HT1080 (cell line): ENCODE measurements at regions not wholly inside any gene's neighbourhood (a gene's known extent, or its start where the extent isn't known, plus 50 kb on each side); places are given as distances from the start of the nearest gene placed in this dataset.

Source experiments
- DNase-seq: peaks from one replicate; pipeline ENCODE4 v3.0.0-alpha.2; 2015; ENCODE audit warnings: low read depth

DNA sequence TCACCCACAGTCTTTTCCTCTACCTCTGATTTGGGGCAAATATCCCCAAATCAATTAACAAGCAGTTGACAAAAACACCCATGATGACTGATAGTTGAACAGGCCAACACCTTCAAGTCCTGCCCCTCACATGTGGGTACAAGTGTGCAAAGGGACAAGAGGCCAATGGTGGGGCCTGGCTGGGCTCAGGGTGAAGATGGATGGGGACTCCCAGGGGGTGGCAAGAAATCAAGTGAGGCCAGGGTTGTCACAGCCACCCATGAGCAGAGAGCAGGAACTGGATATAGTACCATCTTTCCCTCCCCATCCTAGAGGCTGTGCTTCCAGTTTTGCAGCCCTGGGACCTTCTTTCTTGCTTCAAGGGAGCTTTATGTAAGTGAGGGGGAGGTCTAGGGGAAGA, 270.2 kb upstream of the TOPAZ1 start:
- no peak for DNase-seq

DNA sequence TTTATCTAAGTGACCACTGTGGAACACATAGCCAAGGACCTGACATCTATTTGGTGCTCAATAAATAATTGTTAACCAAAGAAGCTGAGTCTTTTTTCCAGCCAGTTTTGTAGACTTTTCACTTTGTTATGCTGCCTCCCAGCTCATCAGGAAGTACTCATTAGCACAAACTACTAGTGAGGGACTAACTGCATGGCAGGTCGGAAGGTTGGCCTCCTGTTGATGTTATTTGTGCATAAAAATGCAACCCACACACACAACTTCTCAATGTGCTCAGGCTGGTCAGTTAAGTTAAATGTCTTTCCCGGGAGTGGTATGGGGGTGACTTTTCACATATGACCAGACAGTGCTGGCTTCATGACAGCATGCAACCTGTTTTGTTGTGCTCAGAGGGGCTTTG, 263.0 kb upstream of the TOPAZ1 start:
- no peak for DNase-seq

DNA sequence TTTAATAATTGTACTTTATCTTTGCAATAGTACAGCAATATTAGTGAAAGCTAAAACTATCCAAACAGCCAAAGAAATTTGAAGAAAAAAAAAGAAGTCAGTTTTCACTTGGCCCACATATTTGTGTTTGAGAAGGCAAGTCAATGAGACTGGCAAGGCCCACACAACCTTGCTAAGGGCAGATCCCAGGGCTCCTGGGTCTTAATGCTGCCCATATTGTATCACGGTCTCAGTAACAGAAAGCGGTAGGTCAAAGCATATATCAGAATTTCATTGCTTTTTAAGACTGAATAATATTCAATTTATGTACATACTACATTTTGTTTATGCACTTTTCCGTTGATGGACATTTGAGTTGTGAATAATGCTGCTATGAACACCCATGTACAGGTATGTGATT, 262.0 kb upstream of the TOPAZ1 start:
- DNase-seq: no peak

DNA sequence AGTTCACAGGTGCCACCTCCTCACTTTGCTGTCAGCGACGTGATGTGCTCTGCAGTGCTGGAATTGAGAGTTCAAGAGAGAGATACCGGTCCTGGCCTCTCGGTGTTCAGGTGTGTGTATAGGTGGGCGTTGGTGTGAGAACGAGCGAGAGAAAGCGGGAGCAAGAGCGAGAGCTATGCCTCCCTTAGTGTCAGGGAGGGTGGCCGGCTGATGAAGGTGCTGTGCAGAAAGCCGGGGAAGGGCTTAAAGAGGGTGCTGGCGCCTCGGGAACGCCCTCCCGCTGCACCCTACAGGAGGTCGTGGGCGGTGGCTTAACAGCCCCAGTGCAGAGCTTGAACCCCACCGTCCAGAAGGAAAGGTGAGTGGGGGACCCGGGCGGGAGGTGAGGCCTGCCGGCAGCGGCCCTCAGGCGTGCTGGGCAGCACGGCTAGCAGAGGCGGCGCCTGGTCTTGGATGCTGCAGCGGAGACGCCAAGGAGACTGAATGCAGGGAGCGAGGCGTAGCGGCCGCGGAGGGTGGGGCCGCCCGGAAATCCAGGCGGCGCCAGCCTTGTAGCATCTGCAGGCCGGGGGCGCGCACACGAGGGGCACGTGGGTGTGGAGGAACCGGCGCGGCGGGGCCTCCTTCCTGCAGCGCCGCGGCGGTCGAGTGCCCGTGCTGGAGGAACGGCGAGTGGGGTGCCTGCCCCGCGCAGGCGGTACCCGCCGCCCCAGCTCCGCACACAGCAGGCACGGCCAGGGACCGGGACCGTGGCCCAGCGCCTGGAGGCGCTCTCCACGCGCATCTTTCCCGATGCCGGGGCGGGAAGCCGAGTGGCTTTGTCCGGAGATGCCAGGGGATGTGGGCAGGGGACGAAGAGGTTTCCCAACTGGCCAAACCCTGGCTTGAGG, 246.8 kb upstream of the TOPAZ1 start:
- no peak for DNase-seq

DNA sequence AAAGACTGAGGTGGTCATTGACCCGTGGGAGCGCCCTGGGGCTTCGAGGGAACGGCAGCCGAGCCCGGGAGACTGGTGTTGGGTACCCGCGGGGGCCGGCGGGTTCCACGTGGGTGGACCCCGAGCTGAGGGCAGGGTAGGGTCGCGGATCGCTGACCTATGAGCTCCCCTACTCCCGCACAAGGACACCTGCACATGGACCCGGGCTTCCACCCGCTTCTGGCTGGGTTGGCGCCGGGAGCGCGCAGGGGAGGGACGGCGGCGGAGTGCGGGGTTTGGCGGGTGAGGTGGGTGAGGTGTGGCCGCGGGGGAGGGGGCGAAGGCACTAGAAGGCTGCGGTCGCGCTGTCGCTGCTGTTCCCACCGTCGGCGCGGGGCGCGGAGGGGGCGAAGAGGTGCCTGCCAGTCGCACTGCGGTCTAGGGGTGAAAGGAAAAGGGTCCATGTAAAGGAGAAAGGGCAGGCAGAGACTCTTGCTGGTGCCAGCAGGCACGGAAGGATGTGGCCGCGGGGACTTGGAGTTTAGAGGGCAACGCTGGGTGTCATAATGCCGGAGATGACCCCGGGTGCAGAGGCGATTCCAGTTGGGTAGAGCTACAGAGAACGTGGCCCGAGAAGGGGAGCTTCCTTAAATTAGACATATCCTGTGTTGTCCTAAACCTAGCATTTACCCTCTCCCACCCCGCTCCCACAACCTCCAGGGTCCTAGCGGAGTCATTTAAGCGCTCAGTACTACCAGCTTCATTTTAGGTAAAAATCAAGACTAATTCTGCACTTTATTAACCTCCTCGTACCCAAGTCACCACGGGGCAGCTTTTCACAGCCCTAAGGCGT, 245.9 kb upstream of the TOPAZ1 start:
- DNase-seq: no peak

DNA sequence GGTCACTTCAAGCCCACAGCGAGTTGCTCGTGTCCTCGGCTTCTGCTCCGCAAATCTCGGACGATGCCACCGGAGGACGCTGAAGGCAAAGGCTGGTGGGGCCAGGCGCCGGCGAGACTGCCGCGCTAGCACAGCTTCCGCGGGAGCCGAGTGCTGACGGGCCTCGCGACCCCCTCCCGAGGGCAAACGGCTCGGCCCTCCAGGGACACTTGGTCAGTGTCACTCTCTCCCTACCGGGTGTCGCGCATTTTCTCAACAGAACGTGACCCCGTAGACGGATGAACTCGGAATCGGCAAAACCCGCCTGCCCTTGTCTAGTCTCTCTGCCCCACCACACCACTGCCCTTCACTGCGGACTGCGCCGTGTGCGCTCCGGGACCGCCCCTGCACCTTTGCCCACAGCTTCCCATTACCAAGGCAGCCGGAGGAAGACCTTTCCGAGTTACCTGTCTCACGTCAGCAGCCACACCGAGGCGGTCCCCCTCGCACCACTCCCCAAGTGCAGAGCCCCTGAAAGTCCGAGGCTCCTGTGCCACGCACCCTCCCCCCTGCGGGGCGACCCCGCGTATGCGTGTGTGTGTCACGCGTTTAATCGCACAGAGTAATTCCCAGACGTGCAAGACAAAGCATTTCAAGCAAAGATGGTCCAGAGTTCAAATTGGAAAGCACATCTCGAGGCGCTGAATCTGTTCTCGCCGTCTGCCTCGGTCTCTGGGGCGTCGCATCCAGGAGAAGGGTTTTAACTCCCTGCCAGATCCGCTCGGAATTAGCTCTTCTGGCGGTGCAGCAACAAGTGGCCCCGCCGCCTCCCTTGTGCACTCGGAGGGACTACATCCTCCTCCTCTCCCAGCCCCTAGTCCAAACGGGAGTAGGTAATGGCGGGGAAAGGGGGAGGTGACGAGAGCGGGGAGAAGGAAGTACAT, 245.0 kb upstream of the TOPAZ1 start:
- DNase-seq: no peak

DNA sequence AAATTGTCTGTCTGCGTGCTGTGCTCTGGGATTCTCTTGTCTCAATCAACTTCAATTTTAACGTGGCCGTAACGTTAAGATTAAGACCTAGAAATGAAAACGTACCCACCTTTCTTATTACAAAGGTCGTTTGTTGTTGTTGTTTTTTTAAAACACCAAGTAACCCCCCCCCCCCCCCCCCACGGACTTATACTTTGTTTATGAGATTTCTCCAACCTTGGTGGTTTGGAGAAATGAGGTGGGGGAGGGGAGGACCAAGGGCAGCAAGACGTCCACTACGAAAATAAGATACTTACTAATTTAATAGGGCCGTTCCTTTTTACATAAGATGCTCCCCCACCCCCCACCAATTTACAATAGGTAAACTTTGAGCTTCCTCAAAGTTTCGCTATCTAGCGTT, 244.4 kb upstream of the TOPAZ1 start:
- no peak for DNase-seq

DNA sequence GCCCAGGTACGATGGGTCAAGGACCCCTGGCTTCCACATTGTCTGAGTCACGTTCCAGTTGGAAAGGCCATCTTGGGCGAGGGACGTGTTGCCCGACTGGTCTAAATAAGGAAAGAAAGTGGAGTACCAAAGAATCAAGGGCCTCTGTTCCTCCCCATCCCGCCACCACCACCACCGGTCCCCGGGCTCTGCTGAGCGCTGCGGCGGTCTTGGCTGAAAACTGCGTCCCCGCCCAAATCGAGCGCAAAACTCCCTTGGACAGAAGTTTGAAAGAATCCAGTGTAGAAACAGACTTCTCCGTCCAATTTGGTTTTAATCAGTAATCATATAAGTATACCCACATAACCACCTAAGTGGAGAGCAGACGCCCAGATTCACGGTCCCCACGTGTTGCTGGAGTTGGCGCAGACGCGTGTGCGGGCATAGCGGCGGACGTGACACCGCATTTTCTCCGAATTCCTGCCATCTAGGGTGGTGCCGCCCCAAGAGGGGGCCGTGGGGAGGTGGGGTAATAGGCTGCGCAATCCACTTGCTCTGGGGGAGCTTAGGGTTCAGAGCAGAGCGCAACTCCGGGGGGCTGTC, 243.8 kb upstream of the TOPAZ1 start:
- DNase-seq: no peak

DNA sequence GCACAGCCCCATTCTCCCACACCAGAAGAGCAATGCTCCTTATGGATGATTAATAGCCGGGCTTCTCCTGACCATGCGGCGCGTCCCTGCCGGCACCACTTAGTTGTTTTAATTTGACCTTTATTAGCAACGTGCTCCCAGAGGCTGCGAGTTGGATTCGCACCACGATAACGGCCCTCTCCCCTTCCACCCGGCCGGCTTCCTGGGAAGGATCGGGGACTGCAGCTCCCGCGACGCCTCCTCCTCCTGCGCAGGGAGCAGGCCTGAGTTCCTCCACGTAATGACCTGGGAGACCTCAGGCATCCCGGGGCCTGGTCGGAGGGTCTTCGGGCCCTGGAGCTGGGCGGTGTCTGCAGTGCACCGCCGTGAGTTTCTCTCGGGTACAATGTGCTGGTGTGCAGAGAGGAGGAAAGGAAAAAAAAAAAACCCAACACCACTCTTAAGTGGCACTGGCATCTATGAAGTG, 243.3 kb upstream of the TOPAZ1 start:
- no peak for DNase-seq

DNA sequence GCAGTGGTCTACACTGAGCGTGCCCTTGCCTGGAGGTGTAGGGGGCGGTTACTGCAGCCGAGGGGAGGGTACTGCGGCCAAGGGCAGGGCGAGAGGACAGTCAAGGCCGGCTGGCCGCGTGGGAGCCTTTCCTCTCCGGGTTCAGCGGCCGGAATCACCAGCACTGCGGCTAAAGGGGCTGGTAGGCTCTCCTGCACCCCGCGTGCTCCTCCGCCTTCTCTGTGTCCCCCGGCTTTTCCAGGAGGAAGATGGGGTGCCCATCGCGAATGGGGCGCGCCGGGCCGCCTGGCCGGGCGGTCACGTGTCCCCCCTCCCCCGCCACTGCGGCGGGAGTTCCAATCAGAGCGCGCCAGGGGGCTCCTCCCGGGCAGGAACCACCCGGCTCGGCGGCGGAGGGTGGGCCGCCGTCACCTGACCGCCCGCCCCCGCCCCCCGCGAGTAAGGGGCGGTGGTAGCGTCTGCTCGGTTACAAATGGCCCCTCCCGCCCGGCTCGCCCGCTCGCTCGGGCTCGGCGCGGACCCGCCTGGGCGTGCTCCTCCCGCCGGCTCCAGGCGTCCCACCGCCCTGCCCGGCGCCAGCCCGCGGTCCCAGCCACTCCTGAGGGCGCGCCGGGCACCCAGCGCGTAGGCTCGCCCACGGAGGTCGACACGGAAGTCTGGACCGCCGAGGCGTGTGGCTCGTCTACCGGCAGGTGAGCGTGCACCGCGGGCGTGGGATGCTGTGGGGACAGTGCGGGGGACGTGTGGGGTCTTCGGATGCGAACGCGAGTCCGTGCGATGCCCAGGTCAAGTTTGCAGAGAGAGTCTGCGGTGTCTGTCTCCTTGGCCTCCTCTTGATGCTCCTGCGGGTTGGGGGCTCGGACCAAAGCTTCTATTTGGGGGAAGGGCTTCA, 242.6 kb upstream of the TOPAZ1 start:
- peak; percentile 88 for DNase-seq

DNA sequence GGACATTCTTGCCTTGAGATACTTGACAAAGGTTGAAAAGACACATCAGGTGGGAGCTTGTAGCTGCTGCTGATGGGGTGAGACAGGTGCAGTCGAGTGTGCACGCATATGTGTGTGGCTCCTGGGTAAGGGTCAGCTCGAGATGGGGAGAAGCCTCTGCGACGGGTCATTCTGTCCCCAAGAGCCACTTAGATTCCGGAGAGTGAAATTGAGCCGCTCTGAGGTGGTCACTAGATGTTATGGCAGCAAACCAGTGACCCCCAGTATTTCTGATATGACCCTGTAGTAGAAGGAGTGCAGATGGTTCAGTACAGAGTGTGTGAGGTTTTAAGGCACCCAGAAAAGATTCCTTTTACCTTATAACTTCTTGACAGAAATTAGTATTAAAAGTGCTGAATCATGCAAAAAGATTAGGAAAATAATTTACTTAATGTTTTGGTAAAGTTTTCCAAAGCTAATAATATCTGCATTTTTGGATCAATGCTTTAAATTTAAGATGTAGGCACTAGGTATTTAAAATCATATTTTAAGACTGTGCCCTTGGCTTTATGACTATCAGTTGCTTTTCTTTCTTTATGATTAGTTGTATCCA, 241.9 kb upstream of the TOPAZ1 start:
- no peak for DNase-seq

DNA sequence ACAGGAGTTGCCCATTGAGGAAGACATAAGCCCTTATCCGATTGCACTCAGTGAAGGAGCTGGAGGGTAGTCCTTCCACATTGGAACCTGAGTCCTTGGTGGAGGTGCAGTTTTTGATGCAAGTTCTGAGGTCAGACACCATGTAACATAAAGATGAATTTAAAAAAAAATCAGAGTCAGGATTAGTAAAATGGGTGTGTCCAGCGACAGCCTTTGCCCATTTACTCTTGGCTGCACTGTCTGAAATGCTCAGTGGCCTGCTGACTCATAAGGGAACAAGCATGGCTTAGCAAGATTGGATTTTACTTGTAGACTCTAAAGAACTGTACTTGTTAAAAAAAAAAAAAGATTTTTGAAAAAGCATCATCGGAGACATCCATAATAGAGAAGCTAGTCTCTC, 241.1 kb upstream of the TOPAZ1 start:
- DNase-seq: peak; percentile 74

DNA sequence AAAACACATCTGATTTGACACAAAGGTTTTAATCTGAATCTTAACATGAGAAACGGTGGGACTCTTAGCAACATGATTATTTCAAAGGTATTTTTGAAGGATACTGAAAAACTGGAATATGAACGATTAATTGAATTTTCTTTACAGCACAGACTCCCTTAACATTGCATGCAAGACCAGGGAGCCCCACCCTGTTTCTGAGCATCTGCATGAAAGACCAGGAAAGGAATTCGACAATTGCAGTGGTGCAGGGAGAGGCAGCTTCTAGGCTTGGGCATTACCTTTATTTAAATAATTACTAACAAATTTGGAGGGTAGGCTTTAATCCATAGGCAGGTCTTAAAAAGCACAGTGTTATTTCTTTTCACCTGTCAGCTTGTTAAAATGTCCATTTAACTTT, 240.6 kb upstream of the TOPAZ1 start:
- no peak for DNase-seq

DNA sequence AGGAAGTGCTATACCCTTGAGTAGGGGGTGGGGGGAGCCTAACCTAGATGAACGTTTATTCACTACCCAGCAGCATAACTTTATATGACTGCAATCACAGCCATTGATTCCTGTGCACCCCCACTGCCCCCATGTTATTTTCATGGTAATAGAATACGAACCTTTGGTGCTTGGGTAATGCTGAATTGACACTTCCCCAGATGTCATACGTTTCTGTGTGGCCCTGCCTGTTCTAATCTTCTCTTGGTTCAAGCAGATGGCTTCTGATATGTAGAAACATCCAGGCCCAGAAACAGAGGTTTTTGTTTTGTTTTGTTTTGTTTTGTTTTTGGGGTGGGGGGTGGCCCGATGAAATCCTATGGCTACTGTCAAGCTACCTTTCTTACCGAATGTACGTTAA, 237.9 kb upstream of the TOPAZ1 start:
- DNase-seq: no peak

DNA sequence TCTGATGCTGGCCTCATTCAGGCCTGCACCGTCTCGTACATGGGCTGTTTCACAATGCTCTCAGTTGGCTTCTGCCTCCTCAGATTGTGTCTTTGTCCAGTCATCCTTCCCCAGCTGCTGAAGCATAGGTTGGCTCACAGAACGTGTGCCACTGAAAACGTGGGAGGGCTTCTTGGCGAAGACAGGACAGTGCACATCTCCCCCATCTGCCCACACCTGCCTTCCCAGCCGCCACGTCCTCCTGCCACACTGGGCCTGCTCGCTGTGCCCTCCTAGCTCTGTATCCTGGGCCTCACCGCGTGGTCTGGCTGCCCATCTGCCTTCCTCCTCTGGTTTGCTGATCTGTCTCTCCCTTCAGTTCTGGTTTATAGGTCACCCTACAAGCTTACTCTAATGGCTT, 230.0 kb upstream of the TOPAZ1 start:
- no peak for DNase-seq

DNA sequence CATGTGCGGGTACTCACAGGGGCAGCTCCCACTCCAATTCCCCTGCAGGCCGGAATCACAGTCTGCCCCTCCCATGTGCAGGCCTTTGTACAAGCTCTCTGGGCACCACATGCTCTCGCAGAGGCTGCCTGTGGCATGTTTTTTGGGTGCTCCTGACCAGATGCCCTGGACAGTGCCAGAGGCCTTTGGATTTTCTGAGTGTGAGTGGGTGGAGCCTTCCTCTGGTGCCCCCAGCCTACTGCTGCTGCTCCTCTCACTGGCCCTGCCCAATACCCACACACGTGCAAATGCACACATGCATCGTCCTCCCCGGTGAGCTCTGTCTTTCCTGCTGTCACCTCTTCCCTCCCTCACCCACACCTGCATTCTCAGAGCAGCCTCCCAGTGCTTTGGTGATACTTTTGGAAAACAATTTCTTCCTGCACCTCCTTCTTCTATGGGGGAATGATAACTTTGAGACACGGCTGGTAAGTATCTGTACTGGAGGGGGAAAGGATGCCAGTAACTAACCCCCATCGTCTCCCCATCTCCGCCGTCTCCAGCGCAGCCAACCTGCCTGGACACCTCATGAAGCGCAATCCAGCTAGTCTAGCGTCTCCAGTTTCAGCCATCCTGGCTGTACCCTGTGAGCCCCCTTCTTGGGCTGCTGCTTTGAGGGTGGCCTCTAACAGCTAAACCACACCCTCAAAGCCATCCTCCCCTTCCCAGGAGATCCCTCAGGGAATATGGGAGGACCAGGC, 229.4 kb upstream of the TOPAZ1 start:
- no peak for DNase-seq

DNA sequence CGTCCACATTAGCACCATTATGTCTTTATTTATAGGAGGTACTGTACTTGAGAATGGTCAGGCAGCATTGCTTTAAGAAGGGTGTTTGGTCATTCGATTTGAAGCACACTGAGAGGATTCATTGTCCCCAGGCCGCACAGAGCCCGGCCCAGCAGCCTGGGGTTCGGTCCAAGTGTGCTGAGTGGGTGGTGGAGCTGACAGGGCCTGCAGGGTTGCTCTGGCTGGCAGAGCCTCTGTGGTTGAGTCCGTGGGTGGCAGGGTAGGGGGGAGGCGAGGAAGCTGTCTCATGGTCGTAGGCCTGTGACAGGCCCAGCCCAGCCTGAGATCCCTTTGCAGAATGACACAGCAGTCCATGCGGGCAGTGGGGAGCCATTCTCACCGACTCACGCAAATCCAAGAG, 227.7 kb upstream of the TOPAZ1 start:
- no peak for DNase-seq

DNA sequence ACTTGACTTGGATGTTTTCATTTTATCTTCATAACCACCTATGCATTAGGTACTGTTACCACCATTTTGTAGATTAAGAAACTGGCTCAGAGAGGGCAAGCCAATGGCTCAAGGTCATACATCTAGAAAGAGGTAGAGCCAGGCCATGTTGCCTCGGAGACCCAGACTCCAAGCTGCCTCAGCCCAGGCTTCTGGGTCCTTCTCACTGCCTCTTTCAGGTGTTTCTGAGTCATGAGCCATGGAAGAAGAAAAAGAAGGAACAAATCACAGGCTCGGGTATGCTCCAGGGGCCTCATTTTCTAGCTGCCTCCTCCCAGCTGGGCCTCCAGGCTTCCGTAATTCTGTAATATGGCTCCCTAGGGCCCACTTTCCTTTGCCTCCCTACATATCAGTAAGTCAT, 226.5 kb upstream of the TOPAZ1 start:
- no peak for DNase-seq

DNA sequence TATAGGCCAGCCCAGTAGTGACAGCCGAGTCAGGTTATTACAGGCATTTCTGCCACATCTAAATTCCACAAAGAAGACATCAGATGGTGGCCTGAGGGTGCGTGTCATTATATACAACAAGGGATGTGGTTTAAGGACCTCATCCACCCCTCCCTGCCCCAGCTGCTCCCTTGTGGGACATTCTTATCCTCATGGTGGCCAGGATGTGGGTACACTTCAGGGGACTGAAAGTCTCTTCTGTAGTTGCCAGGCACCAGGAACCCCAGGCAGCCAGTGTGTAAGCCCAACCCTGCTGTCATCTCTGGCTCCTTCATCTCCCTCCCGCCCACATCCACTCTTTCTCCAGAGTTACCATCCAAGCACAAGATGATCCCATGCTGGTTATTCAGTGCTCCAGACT, 224.9 kb upstream of the TOPAZ1 start:
- DNase-seq: peak; percentile 39
